ENCODE measurements at regions not wholly inside any gene's neighbourhood (a gene's known extent, or its start where the extent isn't known, plus 50 kb on each side); places are given as distances from the start of the nearest gene placed in this dataset.

DNA sequence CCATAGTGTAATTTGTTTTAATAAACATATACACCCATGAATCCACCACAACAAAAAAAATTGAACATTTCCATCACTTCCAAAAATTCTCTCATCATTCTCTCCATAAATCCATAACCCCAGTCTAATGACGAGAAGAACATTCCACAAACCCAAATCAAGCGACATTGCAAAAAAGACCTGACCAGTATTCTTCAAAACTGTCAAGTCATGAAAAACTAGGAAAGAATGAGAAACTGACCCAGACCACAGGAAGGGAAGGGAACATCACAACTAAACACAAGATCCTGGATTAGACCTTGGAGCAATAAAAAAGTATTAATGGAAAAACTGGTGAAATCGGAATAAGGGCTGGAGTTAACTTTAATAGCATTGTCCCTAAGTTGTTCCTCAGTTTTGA lies 141.3 kb upstream of the SLC35G4 start:
- TF ChIP-seq CTCF (IDR thresholded peaks at IDR 0.05) (no peak), POLR2A (IDR thresholded peaks at IDR 0.05) (no peak)

Measured in right lobe of liver (tissue), 4 donors.